HG03432 (cell line): ENCODE measurements at regions not wholly inside any gene's neighbourhood (a gene's known extent, or its start where the extent isn't known, plus 50 kb on each side); places are given as distances from the start of the nearest gene placed in this dataset.
"Not testable (repeated sequence)": the region's sequence is repeated elsewhere in the genome, so short reads cannot be mapped to it uniquely, and the experiment has no call there.

Experiments
- ATAC-seq: cut with Tn5 transposase; IDR thresholded peaks from one replicate; pipeline ENCODE4 v1.9.1; 2021; ENCODE audit warnings: mild to moderate bottlenecking, moderate library complexity; ENCODE audit not compliant: unreplicated experiment

DNA sequence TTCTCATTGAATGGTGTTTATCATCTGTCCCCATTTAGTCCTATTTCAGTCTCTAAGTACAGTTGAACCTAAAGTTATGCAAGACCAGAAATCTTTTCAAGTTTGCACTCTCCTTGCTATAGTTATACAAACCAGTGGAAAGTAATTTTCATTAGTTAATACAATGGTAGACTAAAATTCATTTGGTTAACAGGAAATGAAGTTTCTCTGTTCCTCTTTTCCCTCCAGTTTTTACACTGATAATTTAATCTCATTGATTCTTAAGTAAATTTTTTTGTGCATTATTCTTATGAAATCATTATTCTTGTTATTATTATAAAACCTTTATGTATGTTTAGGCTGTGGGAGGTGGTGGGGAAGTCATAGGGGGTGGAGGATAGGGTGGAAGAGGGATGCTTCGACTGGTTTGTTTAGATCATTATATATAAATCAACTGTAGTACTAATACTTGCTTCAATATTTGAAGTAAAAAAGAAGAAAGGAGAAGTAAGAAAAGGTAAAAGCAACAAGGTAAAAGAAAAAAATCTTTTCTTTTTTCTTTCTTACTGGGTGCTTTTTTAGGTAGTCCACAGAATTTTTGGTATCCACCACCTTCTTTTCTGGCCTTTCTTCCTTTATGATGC, 104.1 kb downstream of the GPR85 start:
- ATAC-seq: peak; percentile 81

DNA sequence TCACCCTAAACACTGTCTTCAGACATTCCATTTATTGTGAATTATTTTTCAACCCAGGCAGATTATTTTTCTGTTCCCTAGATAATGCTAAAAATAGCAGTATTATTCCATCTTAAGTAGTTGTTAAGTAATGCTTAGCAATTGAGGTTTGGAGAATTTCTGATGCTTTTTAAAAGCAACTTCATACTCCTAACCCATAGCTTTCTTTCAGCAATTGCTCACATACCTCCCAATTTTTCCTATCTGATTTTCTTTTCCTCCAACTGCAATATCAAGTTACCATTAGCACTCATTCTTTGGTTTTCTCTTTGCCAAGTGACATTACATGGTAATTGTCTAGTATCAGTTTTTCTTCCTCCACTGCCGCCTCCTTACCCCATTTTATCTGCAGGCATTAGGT, 104.7 kb downstream of the GPR85 start:
- peak; percentile 29 for ATAC-seq

DNA sequence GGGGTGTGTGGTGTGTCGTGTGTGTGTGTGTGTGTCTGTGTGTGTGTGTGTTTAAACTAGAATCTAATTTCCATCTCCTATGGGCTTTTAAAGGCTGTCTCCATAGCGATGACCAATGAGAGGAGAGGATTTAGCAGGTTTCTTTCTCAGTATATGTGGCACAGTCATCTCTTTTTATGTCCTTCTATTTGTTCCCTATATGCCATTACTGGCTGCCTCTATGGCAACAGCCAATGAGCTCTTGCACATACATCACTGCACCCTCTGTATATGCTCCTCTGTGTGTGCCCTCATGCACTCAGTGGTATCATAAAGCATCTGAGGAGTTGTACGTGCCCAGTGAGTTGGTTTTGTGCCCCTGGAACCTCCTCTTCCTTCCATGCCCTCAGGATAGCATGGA, 107.6 kb downstream of the GPR85 start:
- ATAC-seq: not testable (repeated sequence)

DNA sequence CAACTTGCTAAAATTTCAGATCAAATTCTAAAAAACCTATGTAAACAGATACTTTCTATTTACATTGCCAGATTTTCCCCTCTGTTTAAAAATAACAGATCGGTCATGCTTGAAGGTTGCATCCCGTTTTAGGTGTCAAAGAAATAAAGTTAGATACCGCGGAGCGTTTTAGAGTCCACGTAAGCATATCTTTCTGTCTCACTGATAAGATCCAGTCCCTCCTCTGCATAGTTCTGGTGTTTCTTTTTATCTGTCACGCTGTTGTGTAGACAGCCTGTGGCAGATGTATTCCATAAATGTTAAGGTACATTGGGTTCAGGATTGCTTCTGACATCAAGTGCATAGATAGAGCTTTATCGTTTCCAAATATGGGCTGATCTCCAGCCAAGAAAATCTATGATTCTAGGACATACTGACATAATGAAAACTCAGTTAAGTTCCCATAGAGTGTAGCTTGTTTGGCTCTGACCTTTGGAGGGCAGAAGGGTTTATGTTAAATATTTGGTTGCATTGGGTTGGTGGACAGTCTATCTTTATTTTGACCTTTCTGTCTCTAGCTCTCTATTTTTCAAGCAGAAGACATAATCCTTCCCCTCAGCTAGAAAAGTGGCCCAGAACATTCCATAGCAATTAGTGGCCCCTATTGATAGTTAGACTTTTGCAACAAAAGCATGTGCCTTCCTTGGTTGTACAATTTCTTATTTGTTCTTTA, 109.2 kb downstream of the GPR85 start:
- ATAC-seq: peak; percentile 49

DNA sequence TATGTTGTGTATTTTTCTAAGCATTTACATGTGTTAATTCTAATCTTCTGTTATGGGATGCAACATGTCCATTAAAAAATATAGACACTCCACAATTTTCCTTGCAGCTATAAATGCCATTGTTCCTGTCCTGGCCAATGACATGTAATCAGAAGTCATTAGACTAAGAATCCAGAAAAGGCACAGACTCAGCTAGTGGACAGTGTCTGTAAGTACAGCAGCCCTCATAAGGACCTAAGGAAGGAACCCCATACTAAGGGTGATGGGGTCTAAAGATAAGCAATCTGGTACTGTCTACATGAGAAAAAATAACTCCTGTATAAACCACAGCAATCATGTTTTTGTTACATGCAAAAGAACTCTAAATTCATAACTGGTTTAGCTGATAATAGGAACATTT, 115.9 kb downstream of the GPR85 start:
- ATAC-seq: no peak

DNA sequence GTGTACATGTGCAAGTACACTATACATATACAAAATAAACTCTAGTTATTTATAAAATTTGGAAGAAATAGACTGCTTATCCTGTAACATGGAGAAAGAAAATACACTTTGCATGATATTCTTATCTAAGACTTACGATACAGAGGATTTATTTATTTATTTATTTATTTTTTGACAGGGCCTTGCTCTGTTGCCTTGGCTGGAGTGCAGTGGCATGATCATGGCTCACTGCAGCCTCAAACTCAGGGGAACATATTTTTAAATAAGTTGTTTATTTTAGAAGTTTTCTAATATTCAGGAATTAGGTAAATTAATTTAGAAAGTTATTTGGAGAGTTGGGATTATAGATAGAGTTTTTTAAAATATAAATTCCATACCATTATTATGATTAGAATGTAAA, 116.7 kb downstream of the GPR85 start:
- no peak for ATAC-seq

DNA sequence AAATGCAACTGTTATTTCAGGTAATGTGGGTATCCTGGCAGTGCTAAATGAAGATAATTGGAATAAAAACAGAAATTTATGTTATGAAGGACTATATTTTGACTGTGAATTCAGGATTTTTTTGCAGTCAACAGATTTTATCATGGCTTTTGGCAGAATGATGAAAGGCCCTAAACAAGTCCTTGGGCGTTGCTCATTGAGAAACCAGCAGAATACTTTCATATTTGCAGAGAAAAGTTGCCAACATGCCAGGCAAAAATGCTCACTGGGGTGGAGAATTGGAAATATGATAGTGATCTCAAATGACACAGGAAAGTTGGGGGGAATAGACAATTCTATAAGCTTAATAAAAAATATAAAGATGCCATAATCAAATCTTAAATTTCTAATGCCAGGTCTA, 121.1 kb downstream of the GPR85 start:
- ATAC-seq: no peak

DNA sequence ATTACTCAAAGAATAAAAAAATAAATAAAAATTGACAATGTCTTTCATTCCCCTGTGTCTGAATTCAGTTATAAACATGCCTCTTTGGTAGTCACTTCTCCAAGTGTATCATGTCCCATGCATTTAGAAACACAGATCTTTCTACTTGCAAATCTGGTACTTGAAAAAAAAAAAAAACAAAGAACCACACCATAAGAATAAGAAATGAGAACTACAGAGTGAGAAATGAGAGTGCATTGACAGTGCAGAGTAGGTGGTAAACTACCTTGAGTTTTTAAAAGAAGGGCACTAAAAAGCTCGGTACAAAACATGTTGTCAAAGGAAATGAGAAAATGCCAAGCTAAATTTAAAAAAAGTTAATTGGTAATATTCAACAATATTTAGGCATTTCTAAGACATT, 123.0 kb downstream of the GPR85 start:
- peak; percentile 38 for ATAC-seq

DNA sequence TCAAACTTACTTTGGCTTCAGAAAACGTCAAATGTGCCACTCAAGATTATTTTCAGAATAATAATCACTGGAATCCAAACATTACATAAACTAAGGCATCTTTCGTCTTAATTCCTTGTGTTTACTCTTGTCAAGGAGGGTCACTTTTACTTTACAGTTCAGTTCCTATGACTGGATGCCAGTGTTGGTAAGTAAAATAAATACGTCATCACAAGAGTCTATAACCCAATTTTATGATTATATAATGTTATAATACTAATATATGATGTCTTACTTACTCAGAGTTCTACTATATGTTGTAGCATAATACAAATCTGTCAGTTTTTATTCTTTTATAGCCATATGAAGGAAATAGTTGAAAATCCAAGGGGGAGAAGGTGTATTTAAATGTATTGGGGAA, 123.8 kb downstream of the GPR85 start:
- ATAC-seq: no peak

DNA sequence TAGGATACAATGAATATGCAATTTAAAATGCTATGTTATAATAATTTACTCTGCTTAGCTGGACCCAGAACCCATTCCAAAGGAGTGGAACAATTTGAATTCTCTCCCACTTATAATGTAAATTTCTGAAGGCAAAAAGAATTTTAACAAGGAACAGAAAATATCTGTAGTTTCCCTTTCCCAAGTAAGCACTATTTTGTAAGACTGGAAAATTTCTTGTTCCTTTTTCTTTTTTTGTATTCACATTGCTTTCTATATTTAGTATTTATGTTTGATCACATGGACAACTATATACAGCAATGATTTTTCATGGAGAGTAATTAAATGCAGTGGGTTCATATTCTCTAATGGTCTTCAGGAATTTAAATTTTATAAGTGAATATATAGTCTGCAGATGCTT, 127.4 kb downstream of the GPR85 start:
- no peak for ATAC-seq

DNA sequence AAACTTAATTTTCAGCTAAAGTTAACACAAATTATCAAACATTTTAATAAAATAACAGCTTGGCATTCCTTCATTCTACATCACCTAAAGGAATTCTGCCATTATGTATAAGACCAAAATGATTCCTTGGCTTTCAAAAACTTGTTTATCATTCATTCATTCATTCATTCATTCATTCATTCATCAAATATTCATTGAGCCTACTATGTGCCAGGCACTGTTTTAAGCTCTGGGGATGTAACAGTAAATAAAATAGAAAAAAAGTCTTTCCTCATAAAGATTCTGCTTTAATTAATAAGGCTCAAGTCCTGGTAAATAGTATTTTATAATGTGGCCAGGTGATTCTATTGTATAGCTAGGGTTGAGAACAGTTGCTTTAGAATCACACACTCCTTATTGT, 127.9 kb downstream of the GPR85 start:
- ATAC-seq: no peak

DNA sequence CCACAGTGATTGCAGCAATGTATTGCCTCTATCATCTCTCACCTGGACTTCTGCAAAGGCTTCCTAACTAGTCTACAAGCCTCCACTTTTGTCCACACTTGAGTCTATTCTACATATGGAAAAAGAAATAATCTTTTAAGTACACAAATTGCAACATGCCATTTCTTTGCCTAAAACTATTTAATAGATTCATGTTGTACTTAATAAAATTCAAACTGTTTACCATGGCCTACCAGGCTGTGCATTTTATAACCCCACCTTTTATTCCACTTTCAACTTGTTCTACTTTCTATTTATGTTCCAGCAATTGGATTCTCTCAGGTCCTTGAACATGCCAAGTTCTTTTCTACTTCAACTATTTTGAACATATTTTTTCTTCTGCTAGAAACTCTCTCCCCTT, 128.7 kb downstream of the GPR85 start:
- no peak for ATAC-seq

DNA sequence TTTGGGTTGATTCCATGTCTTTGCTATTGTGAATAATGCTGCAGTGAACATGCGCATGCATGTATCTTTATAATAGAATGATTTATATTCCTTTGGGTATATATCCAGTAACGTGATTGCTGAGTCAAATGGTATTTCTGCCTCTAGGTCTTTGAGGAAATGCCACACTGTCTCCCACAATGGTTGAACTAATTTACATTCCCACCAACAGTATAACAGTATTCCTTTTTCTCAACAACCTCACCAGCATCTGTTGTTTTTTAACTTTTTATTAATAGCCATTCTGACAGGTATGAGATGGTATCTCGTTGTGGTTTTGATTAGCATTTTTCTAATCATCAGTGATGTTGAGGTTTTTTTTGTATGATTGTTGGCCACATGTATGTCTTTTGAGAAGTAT, 133.6 kb downstream of the GPR85 start:
- not testable (repeated sequence) for ATAC-seq

DNA sequence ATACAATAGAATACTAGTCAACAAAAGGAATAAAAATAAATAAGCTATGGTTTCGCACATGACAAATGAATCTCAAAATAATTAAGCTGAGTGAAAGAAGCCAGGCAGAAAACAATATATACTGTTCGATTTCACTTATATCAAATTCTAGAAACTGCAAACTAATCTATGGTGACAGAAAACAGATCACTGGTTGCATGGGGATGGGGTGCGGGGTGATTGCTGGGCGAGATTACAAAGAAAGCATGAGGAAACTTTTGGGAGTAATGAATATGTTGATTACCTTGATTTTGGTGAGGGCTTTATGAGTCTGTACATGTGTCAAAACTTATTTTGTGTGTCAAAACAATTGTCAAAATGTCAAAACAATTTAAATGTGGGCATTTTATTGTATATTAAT, 135.6 kb downstream of the GPR85 start:
- no peak for ATAC-seq

DNA sequence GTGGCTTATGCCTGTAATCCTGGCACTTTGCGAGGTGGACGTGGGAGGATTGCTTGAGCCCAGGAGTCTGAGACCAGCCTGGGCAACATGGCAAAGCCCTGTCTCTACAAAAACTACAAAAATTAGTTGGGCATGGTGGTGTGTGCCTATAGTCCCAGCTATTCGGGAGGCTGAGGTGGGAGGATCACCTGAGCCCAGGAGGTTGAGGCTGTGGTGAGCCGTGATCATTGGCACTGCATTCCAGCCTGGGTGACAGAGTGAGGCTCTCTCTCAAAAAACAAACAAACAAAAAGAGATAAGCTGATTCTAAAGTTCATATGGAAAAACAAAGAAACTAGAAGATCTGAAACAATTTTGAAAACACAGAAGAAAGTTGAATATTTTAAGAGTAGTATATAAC, 136.9 kb downstream of the GPR85 start:
- not testable (repeated sequence) for ATAC-seq

DNA sequence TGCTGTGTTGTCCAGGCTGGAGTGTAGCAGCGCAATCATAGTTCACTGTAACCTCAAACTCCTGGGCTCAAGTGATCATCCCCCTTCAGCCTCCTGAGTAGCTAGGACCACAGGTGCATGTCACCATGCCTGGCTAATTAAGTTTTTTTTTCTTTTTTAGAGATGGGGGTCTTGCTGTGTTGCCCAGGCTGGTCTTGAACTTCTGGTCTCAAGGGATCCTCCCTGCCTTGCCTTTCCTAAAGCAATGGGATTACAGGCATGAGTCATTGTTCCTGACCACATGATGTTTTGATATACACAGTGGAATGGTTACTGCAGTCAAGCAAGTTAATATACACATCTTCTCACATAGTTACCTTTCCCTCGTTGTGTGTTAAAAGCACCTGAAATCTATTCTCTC, 140.3 kb downstream of the GPR85 start:
- no peak for ATAC-seq

DNA sequence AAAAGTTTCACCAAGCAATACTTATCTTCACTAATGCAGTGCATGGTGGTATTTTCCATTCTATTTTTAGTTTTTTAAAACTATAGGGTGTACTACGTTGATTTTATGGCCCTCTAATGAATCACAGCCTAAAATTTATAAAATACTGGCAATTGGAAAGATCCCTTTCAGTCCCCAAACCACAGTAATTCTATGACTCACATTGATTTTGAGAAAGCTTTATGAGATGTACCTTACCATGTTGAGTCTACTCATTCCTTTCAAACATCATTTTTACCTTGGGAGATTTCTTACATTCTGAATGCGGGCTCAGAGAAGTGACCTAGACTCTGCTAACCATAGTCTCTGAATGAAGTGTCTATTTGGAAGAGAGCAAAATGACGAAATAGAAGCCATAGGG, 141.6 kb downstream of the GPR85 start:
- ATAC-seq: no peak

DNA sequence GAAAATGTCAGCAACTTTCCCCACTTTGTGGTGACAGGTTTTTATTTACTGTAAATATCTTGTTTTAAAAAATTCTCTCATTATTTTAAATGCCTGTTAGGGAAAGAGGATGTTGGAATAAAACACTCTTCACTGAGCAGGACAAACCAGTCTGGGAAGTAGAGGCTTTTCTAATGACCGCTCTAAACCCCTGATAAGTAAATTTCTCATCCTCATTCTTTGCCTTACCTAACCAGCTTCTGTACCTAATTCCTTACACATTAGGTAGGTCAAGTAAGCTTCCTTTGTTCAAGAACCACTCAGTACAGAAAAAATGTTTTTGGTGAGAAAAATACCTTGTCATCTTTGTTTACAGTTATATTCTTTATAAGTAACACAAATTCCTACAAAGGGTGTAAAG, 143.6 kb downstream of the GPR85 start:
- no peak for ATAC-seq

DNA sequence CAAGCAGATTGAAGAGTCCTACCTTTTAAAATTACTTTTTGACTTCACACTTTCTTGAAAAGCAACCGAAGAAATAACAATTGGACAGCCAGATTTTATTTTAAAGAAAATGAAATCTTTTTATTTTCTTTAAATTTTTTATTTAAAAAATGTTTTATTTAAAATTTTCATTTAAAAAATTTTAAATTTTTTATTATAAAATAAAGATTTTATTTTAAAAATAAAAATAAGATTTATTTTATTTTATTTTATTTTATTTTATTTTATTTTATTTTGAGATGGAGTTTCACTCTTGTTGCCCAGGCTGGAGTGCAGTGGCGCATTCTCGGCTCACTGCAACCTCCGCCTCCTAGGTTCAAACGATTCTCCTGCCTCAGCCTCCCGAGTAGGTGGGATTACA, 144.5 kb downstream of the GPR85 start:
- not testable (repeated sequence) for ATAC-seq

DNA sequence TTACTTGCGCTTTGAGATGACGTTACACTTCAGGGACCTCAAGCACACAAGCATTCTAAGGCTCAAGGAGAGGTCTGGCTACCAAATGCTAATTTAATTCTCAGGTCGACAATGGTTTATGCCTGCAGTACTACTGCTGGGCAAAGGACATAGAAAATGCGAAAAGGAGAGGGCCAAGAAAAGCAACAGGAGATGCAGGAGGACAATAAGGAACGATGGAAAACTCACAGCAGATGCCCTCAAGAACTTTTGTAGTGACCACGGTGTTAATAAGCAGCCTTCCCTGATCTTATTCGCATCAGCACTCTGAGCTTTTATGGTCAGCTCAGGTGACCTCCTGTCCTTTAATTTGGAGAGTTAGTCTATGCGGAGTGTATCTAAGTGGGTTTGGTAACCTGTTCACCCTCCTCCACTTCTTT, 146.3 kb downstream of the GPR85 start:
- ATAC-seq: peak; percentile 44

DNA sequence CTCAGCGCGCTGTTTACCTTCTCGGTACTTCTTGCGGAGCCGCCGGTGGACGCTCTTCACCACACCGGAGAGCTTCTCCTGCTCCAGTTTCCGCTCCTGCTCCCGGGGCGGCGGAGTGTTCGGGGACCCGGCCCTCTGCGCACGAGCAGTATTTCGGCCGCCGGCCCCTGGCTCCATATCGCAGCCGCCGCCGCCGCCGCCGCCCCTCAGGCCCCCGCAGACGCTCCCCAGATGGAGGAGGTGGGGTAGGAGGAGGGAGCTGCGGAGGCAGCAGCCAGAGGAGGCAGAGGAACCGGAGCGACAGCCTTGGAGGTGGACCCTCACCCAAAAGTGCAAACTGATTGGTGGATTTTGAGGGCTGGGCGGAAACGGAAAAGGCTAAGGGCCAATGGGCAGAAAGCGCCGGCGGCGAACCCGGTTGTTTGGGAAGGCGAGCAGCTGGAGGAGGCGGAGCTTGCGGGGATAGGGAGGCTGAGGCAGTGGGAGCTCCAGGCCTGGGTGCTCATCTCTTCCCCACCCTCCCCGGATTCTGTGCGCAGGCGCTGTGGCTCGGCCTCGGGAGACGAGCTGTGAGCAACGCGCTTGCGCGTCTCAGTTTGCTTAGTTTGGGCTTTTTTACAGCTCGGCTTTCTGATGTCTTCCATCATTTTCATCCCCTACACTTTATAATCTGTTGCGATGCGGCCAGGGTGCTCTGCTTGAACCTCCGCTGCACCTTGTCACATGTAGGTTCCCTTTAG, 146.9 kb downstream of the GPR85 start:
- ATAC-seq: peak; percentile 98
